ENCODE measurements at regions not wholly inside any gene's neighbourhood (a gene's known extent, or its start where the extent isn't known, plus 50 kb on each side); places are given as distances from the start of the nearest gene placed in this dataset.

GRCh38 chr6:79864421-79864820 lies 82.9 kb downstream of the ELOVL4 start:
- TF ChIP-seq POLR2AphosphoS5 (IDR thresholded peaks at IDR 0.05; ENCODE audit: low read depth, low read length) (no peak), POLR2A (IDR thresholded peaks at IDR 0.05; ENCODE audit: low read depth, low read length) (no peak)
